GM20431 (cell line): ENCODE measurements at regions not wholly inside any gene's neighbourhood (a gene's known extent, or its start where the extent isn't known, plus 50 kb on each side); places are given as distances from the start of the nearest gene placed in this dataset.
"Not testable (repeated sequence)": the region's sequence is repeated elsewhere in the genome, so short reads cannot be mapped to it uniquely, and the experiment has no call there.

ENCODE experiments used
- in situ Hi-C: fragments of 300-500 bp; cut with MseI, MboI; formaldehyde crosslinking; loops from one replicate; pipeline ENCODE4 v1.15.0; 2020; ENCODE audit warnings: low sequenced_read_pairs; ENCODE audit not compliant: unreplicated experiment

- in situ Hi-C loops: no loop called here
These were observed 782.1 kb downstream of the RAPGEF2 start for GRCh38 chr4:159884989-159885388.

- in situ Hi-C loops: no loop called here
These were observed 796.7 kb downstream of the RAPGEF2 start for GRCh38 chr4:159899596-159899995.

DNA sequence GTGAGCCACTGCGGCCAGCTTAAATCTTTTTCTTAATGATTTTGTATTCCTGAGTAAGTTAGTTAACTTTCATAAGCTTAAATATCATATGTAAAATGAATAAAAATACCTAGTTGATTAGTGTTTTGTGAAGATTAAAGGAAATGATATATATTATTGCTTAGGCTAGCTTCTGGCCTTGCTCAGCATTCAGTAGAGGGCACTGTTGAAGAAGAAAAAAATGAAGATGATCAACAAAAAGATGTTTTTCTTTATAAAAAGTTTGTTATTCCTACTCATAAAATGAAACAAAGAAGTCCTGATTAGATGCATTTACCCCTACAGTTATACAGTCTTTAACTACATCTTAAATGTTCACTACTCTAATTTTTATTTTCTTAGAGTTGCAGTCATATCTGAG lies 797.7 kb downstream of the RAPGEF2 start:
- in situ Hi-C loops: no loop called here

DNA sequence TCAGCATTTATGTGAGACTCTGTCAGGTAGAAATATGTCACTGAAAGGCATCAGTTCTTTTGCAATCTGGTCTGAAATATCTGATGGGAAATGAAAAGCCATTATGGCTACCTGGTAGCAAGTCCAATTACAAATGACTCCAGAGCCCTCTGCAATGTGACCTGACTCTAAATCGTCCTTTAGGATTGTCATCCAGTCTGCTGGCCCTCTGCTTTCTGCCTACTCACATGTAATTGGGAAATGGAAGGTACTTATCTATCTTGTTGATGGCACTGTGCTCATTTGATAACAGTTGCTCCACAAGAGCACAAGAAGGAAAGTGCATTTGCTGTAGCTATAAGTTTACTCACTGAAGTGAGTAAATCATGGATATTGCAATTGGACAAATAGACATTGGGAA lies 799.8 kb downstream of the RAPGEF2 start:
- in situ Hi-C loops: no loop called here

DNA sequence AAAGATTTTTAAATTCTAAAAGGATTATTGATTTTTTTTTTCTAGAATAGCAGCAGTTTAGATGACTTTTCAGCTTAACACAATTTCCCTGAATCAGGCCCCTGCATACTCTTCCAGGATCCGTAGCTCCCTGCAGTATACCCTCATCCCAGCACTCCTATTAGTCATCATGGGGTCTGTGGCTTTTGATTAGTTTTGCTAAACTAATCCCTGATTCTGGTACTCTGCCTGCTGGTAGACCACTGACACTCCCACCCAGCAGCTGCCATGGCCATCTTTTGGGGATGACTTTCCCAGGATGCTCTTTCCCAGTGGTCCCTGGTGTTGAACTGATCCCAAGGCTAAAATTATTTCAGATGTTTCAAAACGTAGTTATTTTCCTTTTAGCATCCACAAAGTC lies 802.0 kb downstream of the RAPGEF2 start:
- in situ Hi-C loops: no loop called here

DNA sequence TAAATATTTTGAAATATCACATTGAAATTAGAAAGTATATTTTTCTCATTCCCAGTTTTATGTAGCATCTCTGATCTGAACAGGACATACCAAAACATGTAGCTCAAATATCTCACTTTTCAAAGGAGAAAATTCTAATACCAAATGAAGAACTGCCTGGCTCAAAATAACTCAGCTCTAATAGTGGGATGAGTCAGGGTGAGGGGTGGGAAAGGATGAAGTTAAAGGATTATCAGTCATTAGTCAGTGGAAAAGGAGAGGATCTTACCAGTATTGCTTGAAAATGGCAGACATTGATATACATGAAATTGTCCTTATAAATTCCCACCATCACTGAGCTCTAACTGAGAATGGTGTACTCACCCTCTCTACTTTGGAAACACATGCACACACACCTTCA lies 803.2 kb downstream of the RAPGEF2 start:
- in situ Hi-C loops: no loop called here

DNA sequence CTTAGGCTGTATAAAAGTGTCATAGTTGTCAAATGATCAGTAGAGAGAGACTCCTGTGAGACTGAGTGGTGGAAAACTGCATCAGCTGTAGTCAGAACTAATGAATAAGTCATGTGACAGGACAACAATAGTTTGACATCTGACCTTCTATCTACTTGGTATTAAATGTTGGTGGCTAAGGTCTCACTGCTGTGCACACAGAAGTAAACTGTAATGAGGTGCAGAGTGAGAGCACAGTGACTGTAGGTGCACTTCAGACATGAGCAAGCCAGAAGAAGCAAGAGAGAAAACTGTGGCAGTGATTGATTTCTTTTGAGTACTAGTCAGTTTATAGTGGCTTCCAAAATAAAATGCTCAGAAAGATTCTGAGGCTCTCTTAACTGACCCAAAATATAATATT lies 803.6 kb downstream of the RAPGEF2 start:
- in situ Hi-C loops: no loop called here

GRCh38 chr4:159910721-159911120 lies 807.8 kb downstream of the RAPGEF2 start:
- in situ Hi-C loops: no loop called here

DNA sequence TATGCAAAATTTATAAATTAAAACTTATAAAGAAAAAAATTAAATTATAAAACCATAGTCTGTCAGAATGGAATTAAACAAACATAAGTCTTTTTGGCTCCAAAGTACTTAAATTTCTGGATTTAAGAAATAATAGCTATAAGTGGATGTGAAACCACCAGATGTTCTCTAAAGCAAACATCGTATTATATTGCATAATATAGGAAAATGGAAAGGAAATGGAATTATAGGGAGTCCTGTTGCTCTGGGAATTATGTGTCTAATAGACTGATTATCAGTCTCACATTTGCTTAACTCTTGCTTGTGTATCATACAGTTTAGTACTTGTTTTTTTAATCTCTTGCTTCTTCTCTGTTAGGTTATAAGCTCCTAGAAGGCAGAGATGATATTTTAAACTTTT lies 819.2 kb downstream of the RAPGEF2 start:
- in situ Hi-C loops: no loop called here

DNA sequence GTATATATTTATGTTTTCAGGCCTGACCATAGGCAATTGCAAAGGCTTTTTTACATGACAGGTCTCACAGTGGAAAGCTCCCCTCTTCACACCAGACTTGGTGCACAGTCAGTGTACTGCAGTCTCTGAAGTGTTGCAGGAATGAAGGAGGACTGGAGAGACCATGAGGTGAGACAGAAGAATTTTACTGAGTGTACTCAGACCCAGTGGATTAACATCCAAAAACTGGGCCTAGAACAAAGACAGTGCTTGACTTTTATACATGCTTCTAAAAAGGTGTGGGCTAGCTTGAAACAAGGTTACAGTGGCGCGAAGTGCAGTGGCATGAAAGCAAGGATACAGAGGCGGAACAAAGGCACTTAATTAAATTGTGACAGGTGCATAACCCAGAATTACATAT lies 822.9 kb downstream of the RAPGEF2 start:
- in situ Hi-C loops: no loop called here

DNA sequence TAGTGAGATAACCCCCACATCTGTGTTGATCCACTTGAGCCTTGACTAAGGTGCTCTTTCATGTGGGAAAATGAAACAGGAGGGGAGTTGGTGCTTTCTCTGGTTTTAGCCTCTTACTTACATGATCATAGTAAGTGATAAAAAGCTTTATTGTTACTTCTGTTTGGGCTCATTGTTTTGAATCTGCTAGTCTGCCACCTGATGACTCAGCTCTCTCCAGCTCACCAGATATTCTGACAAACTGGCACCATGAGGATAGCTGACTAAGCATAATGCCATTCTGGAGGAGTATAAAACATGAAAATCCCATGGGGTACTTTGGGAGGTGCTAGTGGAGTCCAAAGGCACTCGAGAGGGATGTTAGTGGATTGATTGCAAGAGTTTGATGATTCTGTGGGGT lies 824.0 kb downstream of the RAPGEF2 start:
- in situ Hi-C loops: no loop called here

DNA sequence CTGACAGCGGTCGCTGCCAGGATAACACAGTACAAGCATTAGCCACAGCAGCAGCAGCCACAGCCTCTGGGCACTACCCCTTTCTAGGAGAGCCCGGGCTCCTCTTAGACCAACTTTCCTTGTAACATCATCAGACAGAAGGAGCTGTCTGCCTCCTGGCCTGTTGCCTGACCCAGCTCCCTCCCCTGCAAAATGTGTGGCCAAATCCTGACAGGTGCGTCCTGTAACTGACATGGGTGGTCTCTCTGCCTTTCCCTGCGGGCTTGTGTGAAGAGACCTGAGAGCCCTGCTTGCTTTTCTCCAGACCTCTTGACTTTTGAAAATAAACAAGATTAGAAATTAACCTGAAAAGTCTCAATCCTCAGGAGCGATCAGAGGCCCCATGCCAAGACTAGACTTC lies 824.9 kb downstream of the RAPGEF2 start:
- in situ Hi-C loops: no loop called here

GRCh38 chr4:159934602-159935001 lies 831.7 kb downstream of the RAPGEF2 start:
- in situ Hi-C loops: not testable (repeated sequence)

DNA sequence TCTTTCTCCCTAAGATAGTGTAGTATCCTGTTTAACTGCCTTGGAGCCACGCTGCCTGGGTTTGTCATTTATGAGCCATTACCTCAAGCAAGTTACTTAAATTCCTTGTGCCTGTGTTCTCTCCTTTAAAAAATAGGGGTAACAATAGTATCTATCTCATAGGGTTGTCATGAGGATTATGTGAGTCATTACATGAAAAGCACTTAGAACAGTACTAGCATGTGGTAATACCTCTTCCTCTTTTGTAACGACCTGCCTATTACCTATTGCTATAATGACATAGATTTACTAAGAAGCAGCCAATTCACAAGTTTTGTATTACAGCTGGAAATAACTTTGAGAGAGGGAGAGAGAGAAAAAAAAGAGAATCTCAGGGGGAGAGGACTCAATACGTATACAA lies 834.7 kb downstream of the RAPGEF2 start:
- in situ Hi-C loops: no loop called here

GRCh38 chr4:159939681-159940080 lies 836.8 kb downstream of the RAPGEF2 start:
- in situ Hi-C loops: not testable (repeated sequence)

DNA sequence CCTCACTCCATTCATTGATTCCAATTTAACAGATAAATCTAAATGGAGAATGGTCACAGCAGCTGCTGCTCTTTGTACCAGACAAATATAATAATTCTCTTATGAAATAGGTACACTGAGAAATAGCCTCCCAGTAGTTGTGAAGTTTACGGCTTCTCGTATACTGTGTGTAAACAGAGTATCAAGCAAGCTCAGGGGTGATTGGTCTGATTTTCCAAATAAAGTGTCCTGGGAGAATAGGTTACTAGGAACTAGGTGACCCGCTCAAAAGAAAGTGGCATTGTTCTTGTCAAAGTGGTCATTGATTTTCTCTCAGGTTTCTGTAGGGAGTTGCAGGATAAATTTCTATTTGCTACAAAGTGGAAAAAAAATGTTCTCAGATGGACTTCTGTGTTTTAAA lies 838.2 kb downstream of the RAPGEF2 start:
- in situ Hi-C loops: no loop called here

DNA sequence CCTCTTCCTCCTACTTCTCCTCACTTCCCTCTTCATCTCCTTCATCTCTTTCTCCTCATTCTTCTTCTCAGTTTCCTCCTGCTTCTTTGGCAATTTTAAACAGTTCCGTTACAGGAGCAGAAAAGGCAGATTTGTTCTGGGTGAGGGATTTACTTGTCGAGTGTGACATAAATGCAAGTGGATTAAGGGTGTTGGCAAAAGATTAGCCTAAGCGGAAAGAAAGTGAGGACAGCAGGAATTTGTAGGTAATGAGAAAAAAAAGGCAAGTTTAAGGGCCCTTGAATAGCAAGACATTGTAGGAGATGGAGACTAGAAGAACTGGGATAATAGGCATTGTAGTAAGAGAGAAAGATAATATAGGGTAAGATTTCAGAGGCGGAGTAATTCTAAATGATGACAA lies 841.6 kb downstream of the RAPGEF2 start:
- in situ Hi-C loops: no loop called here

GRCh38 chr4:159946983-159947615 lies 844.2 kb downstream of the RAPGEF2 start:
- in situ Hi-C loops: no loop called here

DNA sequence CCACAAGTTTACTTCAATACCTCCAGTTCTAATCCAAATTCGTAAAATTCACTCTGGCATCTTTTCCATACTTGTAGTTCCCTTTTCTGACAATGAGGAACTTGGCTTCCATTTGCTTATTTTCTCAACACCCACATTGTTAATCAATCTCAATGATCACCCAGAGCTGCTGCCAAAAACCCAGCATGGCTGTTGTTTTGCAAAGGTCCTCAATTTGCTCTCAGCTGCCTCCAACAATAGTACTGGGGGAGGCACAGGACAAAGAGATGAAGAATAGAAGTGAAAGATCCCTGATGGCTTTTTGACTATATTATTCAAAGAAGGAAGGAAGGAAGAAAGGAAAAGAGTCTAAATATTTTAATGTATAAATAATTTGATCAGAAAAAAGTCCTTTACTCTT lies 847.8 kb downstream of the RAPGEF2 start:
- in situ Hi-C loops: no loop called here

GRCh38 chr4:159966746-159967145 lies 863.9 kb downstream of the RAPGEF2 start:
- in situ Hi-C loops: no loop called here

DNA sequence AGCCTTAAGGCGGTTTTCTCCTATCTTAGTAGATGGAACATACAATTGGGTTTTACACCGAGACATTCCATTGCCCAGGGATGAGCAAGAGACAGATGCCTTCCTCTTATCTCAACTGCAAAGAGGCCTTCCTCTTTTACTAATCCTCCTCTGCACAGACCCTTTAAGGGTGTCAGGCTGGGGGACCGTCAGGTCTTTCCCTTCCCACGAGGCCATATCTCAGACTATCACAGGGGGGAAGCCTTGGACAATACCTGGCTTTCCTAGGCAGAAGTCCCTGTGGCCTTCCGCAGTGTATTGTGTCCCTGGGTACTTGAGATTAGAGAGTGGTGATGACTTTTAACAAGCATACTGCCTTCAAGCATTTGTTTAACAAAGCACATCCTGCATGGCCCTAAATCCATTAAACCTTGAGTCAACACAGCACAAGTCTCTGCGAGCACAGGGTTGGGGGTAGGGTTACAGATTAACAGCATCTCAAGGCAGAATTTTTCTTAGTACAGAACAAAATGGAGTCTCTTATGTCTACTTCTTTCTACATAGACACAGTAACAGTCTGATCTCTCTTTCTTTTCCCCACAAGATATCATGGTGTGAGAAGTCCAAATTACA lies 874.1 kb downstream of the RAPGEF2 start:
- in situ Hi-C loops: not testable (repeated sequence)

GRCh38 chr4:159977907-159978617 lies 875.2 kb downstream of the RAPGEF2 start:
- in situ Hi-C loops: no loop called here
